ENCODE measurements at regions not wholly inside any gene's neighbourhood (a gene's known extent, or its start where the extent isn't known, plus 50 kb on each side); places are given as distances from the start of the nearest gene placed in this dataset.

DNA sequence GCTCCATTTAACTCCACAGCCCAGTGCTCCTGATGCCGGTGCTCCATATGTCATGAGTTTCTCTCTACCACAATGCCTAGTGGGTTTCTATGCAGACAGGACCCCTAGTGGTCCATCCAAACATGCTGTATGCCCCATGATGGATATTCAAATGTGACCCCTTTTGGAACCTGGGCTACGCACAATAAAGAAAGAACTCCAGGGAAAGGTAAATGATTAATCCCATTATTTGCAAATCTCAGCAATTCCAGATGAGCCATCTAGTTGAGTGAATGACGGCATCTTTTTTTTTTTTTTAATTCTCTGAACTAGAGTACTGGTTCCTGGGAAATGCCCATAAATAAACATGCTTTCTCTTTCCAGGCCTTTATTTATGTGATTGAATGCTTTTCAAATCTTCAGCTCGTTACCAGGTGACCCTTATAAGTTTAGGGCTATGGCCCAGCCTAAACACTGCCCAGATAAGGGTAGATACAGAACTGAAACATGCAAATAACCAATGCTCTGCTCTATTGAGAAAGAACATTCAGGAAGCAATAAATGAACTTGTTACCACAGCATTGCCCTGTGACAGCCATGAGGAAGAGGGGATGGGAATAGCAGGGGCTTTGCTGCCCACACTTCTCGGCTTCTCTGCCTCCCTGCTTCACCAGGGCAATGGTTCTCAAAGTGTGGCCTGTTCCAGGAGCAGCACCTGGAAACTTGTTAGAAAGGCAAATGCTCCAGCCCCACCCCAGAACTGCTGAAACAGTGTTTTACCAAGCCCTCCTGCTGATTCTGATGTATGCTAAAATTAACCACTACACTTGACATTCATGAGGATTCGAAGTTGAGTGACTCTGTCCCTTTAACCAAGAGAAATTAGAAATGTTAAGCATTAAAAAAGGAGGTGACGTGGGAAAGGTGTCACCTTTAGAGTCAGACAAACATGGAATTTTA lies 151.7 kb downstream of the SEC16B start:
- Histone ChIP-seq H3K9ac (ENCODE audit: low read length) (no peak overlapping the region), H3K27ac (ENCODE audit: low read length) (no peak overlapping the region), H3K9me2 (ENCODE audit: insufficient read depth, low read length) (no peaks in the 10 kb centered on the region), H3K79me2 (replicated peaks; ENCODE audit: insufficient read depth, low read length) (no peaks in the 10 kb centered on the region), H3K4me3 (ENCODE audit: low read length) (no peak overlapping the region), H3F3A (ENCODE audit: insufficient read depth, low read length, poor library complexity, severe bottlenecking) (no peaks in the 10 kb centered on the region), H3K4me2 (ENCODE audit: low read length) (no peak overlapping the region), H3K9me3 (ENCODE audit: low read length) (no peaks in the 10 kb centered on the region), H3K27me3 (ENCODE audit: insufficient read depth, low read depth, low read length) (no peaks in the 10 kb centered on the region), H4K20me1 (ENCODE audit: insufficient read depth) (no peaks in the 10 kb centered on the region), H3K36me3 (ENCODE audit: insufficient read depth, low read length) (no peaks in the 10 kb centered on the region), H2AFZ (ENCODE audit: low read depth, low read length) (no peak overlapping the region)
- TF ChIP-seq EZH2 (IDR thresholded peaks at IDR 0.05; ENCODE audit: borderline replicate concordance, insufficient read depth, low read length, poor library complexity, severe bottlenecking): no peak
- TF ChIP-seq EP300 (conservative IDR thresholded peaks at IDR 0.05; ENCODE audit: poor library complexity, severe bottlenecking): no peak
- TF ChIP-seq SMC3 (conservative IDR thresholded peaks at IDR 0.05; ENCODE audit: poor library complexity): no peak
- no peak for TF ChIP-seq MXI1 (conservative IDR thresholded peaks at IDR 0.05; ENCODE audit: poor library complexity, severe bottlenecking)
- TF ChIP-seq TAF1 (IDR thresholded peaks at IDR 0.05; ENCODE audit: low read depth): no peak
- TF ChIP-seq, protein P1, sequence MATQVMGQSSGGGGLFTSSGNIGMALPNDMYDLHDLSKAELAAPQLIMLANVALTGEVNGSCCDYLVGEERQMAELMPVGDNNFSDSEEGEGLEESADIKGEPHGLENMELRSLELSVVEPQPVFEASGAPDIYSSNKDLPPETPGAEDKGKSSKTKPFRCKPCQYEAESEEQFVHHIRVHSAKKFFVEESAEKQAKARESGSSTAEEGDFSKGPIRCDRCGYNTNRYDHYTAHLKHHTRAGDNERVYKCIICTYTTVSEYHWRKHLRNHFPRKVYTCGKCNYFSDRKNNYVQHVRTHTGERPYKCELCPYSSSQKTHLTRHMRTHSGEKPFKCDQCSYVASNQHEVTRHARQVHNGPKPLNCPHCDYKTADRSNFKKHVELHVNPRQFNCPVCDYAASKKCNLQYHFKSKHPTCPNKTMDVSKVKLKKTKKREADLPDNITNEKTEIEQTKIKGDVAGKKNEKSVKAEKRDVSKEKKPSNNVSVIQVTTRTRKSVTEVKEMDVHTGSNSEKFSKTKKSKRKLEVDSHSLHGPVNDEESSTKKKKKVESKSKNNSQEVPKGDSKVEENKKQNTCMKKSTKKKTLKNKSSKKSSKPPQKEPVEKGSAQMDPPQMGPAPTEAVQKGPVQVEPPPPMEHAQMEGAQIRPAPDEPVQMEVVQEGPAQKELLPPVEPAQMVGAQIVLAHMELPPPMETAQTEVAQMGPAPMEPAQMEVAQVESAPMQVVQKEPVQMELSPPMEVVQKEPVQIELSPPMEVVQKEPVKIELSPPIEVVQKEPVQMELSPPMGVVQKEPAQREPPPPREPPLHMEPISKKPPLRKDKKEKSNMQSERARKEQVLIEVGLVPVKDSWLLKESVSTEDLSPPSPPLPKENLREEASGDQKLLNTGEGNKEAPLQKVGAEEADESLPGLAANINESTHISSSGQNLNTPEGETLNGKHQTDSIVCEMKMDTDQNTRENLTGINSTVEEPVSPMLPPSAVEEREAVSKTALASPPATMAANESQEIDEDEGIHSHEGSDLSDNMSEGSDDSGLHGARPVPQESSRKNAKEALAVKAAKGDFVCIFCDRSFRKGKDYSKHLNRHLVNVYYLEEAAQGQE (IDR thresholded peaks at IDR 0.05; ENCODE audit: borderline replicate concordance): no peak
- no peak for TF ChIP-seq RAD21 (conservative IDR thresholded peaks at IDR 0.05)
- TF ChIP-seq, protein P2, sequence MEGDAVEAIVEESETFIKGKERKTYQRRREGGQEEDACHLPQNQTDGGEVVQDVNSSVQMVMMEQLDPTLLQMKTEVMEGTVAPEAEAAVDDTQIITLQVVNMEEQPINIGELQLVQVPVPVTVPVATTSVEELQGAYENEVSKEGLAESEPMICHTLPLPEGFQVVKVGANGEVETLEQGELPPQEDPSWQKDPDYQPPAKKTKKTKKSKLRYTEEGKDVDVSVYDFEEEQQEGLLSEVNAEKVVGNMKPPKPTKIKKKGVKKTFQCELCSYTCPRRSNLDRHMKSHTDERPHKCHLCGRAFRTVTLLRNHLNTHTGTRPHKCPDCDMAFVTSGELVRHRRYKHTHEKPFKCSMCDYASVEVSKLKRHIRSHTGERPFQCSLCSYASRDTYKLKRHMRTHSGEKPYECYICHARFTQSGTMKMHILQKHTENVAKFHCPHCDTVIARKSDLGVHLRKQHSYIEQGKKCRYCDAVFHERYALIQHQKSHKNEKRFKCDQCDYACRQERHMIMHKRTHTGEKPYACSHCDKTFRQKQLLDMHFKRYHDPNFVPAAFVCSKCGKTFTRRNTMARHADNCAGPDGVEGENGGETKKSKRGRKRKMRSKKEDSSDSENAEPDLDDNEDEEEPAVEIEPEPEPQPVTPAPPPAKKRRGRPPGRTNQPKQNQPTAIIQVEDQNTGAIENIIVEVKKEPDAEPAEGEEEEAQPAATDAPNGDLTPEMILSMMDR (IDR thresholded peaks at IDR 0.05; ENCODE audit: poor library complexity, severe bottlenecking): no peak
- TF ChIP-seq POLR2AphosphoS5 (IDR thresholded peaks at IDR 0.05): no peak

DNA sequence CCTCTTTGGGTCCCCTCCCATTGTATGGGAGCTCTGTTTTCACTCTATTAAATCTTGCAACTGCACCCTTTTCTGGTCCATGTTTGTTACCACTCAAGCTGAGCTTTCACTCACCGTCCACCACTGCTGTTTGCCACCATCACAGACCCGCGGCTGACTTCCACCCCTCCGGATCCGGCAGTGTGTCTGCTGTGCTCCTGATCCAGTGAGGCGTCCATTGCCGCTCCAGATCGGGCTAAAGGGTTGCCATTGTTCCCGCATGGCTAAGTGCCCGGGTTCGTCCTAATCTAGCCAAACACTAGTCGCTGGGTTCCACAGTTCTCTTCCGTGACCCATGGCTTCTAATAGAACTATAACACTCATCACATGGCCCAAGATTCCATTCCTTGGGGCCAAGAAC lies 157.2 kb downstream of the SEC16B start:
- TF ChIP-seq SMC3 (conservative IDR thresholded peaks at IDR 0.05; ENCODE audit: poor library complexity) (no peak), EP300 (conservative IDR thresholded peaks at IDR 0.05; ENCODE audit: poor library complexity, severe bottlenecking) (no peak), TAF1 (IDR thresholded peaks at IDR 0.05; ENCODE audit: low read depth) (no peak)
- Histone ChIP-seq H3K9me2 (ENCODE audit: insufficient read depth, low read length) (no peaks in the 10 kb centered on the region), H2AFZ (ENCODE audit: low read depth, low read length) (no peak overlapping the region), H3K4me2 (ENCODE audit: low read length) (no peak overlapping the region), H3K36me3 (ENCODE audit: insufficient read depth, low read length) (no peaks in the 10 kb centered on the region), H3F3A (ENCODE audit: insufficient read depth, low read length, poor library complexity, severe bottlenecking) (no peaks in the 10 kb centered on the region), H3K27ac (ENCODE audit: low read length) (no peak overlapping the region), H4K20me1 (ENCODE audit: insufficient read depth) (no peaks in the 10 kb centered on the region), H3K9ac (ENCODE audit: low read length) (no peak overlapping the region), H3K4me3 (ENCODE audit: low read length) (no peak overlapping the region), H3K79me2 (replicated peaks; ENCODE audit: insufficient read depth, low read length) (no peaks in the 10 kb centered on the region), H3K9me3 (ENCODE audit: low read length) (no peaks in the 10 kb centered on the region), H3K27me3 (ENCODE audit: insufficient read depth, low read depth, low read length) (no peaks in the 10 kb centered on the region)
